ENCODE measurements at regions not wholly inside any gene's neighbourhood (a gene's known extent, or its start where the extent isn't known, plus 50 kb on each side); places are given as distances from the start of the nearest gene placed in this dataset.

GRCh38 chr18:78732273-78733210, 247.1 kb upstream of the SALL3 start:
- intact Hi-C loops (cut with DNase I), result no loop called here
- Histone ChIP-seq H3K4me3 (no peak overlapping the region), H3K4me1 (no peaks in the 10 kb centered on the region), H3K27me3 (peaks cover 0 to 31% of the 10 kb centered on the region in 2 donors), H3K27ac (no peak overlapping the region), H3K36me3 (no peaks in the 10 kb centered on the region), H3K9me3 (no peaks in the 10 kb centered on the region)
- ATAC-seq, result no peak
- no peak for TF ChIP-seq CTCF (IDR thresholded peaks at IDR 0.05)
- no peak for DNase-seq

- no peaks in the 10 kb centered on the region for H3K36me3 ChIP-seq
- intact Hi-C loops (cut with DNase I), result no loop called here
- ATAC-seq, result no peak
- no peak overlapping the region for H3K4me3 ChIP-seq
- H3K27ac ChIP-seq, result no peak overlapping the region
- H3K4me1 ChIP-seq, result no peaks in the 10 kb centered on the region
- no peak for DNase-seq
- no peaks in the 10 kb centered on the region for H3K9me3 ChIP-seq
- H3K27me3 ChIP-seq, result peaks cover 0 to 24% of the 10 kb centered on the region in 2 donors
- TF ChIP-seq CTCF (IDR thresholded peaks at IDR 0.05), result no peak
These were observed 245.6 kb upstream of the SALL3 start for GRCh38 chr18:78733762-78734613.

GRCh38 chr18:78734614-78734945, 245.0 kb upstream of the SALL3 start:
- DNase-seq (no peak), ATAC-seq (no peak)
- H3K4me1 ChIP-seq, result no peaks in the 10 kb centered on the region
- TF ChIP-seq CTCF (IDR thresholded peaks at IDR 0.05), result no peak
- intact Hi-C loops (cut with DNase I), result no loop called here
- H3K27me3 ChIP-seq, result peaks cover 0 to 24% of the 10 kb centered on the region in 2 donors
- H3K27ac ChIP-seq, result no peak overlapping the region
- H3K36me3 ChIP-seq, result no peaks in the 10 kb centered on the region
- H3K9me3 ChIP-seq, result no peaks in the 10 kb centered on the region
- no peak overlapping the region for H3K4me3 ChIP-seq

- H3K27ac ChIP-seq, result no peak overlapping the region
- no peaks in the 10 kb centered on the region for H3K36me3 ChIP-seq
- H3K9me3 ChIP-seq, result no peaks in the 10 kb centered on the region
- no peaks in the 10 kb centered on the region for H3K4me1 ChIP-seq
- no peak for TF ChIP-seq CTCF (IDR thresholded peaks at IDR 0.05)
- intact Hi-C loops (cut with DNase I), result no loop called here
- H3K4me3 ChIP-seq, result no peak overlapping the region
- no peak for ATAC-seq
- peak in 1 of 4 donors; percentile 81 for DNase-seq
- H3K27me3 ChIP-seq, result peaks cover 0 to 30% of the 10 kb centered on the region in 2 donors
These were observed 244.2 kb upstream of the SALL3 start for GRCh38 chr18:78735131-78736014.

All from left lung (tissue), 4 donors.